Mesothelial cell of epicardium (in vitro differentiated cells): ENCODE measurements at regions not wholly inside any gene's neighbourhood (a gene's known extent, or its start where the extent isn't known, plus 50 kb on each side); places are given as distances from the start of the nearest gene placed in this dataset.
"Not testable (repeated sequence)": the region's sequence is repeated elsewhere in the genome, so short reads cannot be mapped to it uniquely, and the experiment has no call there.

Experiments
- DNase-seq, 2 experiments: peaks; one replicate each; pipeline ENCODE4 v3.0.0; 2021; ENCODE audit warnings: low spot score in 2 of 2; ENCODE audit not compliant: unreplicated experiment in 2 of 2
- H3K27ac Mint-ChIP-seq: 2 replicates; pipeline ENCODE4 v1.8.0; 2021; ENCODE audit warnings: mixed read lengths
- H3K27me3 Mint-ChIP-seq: 2 replicates; pipeline ENCODE4 v1.8.0; 2021; ENCODE audit warnings: low read depth, mixed read lengths
- H3K36me3 Mint-ChIP-seq: 2 replicates; pipeline ENCODE4 v1.8.0; 2021; ENCODE audit warnings: mixed read lengths
- H3K4me1 Mint-ChIP-seq: 2 replicates; pipeline ENCODE4 v1.8.0; 2021; ENCODE audit warnings: mixed read lengths
- H3K4me3 Mint-ChIP-seq: 2 replicates; pipeline ENCODE4 v1.8.0; 2021; ENCODE audit warnings: mild to moderate bottlenecking, moderate library complexity, mixed read lengths
- H3K9me3 Mint-ChIP-seq: 2 replicates; pipeline ENCODE4 v1.8.0; 2021; ENCODE audit warnings: mixed read lengths
- CTCF ChIP-seq: fragments of 200-600 bp; sonication (generic); IDR thresholded peaks from one replicate; pipeline ENCODE4 v1.5.0; 2021; ENCODE audit warnings: antibody characterized with exemption; ENCODE audit not compliant: unreplicated experiment

- no peak for DNase-seq
- Mint-ChIP-seq H3K4me1 (no peaks in the 10 kb centered on the region), H3K9me3 (no peaks in the 10 kb centered on the region), H3K27ac (no peak overlapping the region), H3K27me3 (no peaks in the 10 kb centered on the region), H3K36me3 (no peaks in the 10 kb centered on the region), H3K4me3 (no peak overlapping the region)
- no peak for TF ChIP-seq CTCF
Measured at GRCh38 chr2:184057910-184058309, 540.4 kb upstream of the ZNF804A start.

- not testable (repeated sequence) for H3K4me3 Mint-ChIP-seq
Measured at GRCh38 chr2:184060268-184060667, 538.1 kb upstream of the ZNF804A start.

GRCh38 chr2:184067502-184067901 is 530.8 kb upstream of the ZNF804A start:
- Mint-ChIP-seq H3K27me3 (no peaks in the 10 kb centered on the region), H3K4me3 (no peak overlapping the region), H3K9me3 (peaks cover 16% of the 10 kb centered on the region), H3K27ac (no peak overlapping the region), H3K4me1 (no peaks in the 10 kb centered on the region), H3K36me3 (no peaks in the 10 kb centered on the region)
- DNase-seq = no peak
- TF ChIP-seq CTCF = no peak

More at GRCh38 chr2:184060268-184060667, 538.1 kb upstream of the ZNF804A start:
- H3K4me1 Mint-ChIP-seq, H3K27me3 Mint-ChIP-seq, H3K27ac Mint-ChIP-seq, H3K36me3 Mint-ChIP-seq, DNase-seq: not testable (repeated sequence)
- H3K9me3 Mint-ChIP-seq = peaks cover 16% of the 10 kb centered on the region

GRCh38 chr2:184072470-184072869 is 525.9 kb upstream of the ZNF804A start:
- no peak overlapping the region for H3K4me3 Mint-ChIP-seq
- no peaks in the 10 kb centered on the region for H3K36me3 Mint-ChIP-seq
- H3K9me3 Mint-ChIP-seq = no peaks in the 10 kb centered on the region
- H3K27ac Mint-ChIP-seq = no peak overlapping the region
- TF ChIP-seq CTCF = no peak
- H3K4me1 Mint-ChIP-seq = no peaks in the 10 kb centered on the region
- DNase-seq = no peak
- H3K27me3 Mint-ChIP-seq = no peaks in the 10 kb centered on the region

GRCh38 chr2:184078496-184078895 is 519.8 kb upstream of the ZNF804A start:
- no peak overlapping the region for H3K4me3 Mint-ChIP-seq
- H3K27me3 Mint-ChIP-seq = no peaks in the 10 kb centered on the region
- no peaks in the 10 kb centered on the region for H3K9me3 Mint-ChIP-seq
- H3K4me1 Mint-ChIP-seq = no peaks in the 10 kb centered on the region
- no peak for TF ChIP-seq CTCF
- no peaks in the 10 kb centered on the region for H3K36me3 Mint-ChIP-seq
- DNase-seq = no peak
- H3K27ac Mint-ChIP-seq = no peak overlapping the region

GRCh38 chr2:184091456-184091855 is 506.9 kb upstream of the ZNF804A start:
- Mint-ChIP-seq H3K27ac (no peak overlapping the region), H3K4me3 (no peak overlapping the region), H3K27me3 (no peaks in the 10 kb centered on the region), H3K9me3 (peaks cover 22% of the 10 kb centered on the region), H3K36me3 (no peaks in the 10 kb centered on the region), H3K4me1 (no peaks in the 10 kb centered on the region)
- no peak for DNase-seq
- no peak for TF ChIP-seq CTCF
